GM21737 (cell line): ENCODE measurements at regions not wholly inside any gene's neighbourhood (a gene's known extent, or its start where the extent isn't known, plus 50 kb on each side); places are given as distances from the start of the nearest gene placed in this dataset.

Experiments used
- ATAC-seq: cut with Tn5 transposase; IDR thresholded peaks from one replicate; pipeline ENCODE4 v1.9.1; 2021; ENCODE audit warnings: mild to moderate bottlenecking, moderate library complexity; ENCODE audit not compliant: unreplicated experiment

DNA sequence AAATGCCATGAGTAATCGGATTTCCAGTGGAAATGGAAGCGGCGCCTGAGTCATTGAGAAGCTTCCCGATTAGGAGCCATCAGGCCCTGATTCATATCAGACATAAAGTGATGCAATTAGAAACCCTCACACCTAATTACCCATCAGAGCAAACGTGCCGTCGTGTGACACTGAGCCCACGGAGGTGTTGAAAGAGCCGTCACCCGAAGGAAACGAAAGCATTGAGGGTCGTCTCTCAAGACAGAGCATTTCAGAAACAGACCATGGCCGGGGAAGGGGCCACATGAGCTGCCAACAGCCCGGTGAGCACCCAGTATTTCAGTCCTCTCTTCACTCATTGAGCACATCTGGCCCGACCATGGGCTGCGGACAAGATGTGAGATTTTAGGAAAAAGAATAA, 829.3 kb downstream of the TBC1D22A start:
- ATAC-seq = no peak

DNA sequence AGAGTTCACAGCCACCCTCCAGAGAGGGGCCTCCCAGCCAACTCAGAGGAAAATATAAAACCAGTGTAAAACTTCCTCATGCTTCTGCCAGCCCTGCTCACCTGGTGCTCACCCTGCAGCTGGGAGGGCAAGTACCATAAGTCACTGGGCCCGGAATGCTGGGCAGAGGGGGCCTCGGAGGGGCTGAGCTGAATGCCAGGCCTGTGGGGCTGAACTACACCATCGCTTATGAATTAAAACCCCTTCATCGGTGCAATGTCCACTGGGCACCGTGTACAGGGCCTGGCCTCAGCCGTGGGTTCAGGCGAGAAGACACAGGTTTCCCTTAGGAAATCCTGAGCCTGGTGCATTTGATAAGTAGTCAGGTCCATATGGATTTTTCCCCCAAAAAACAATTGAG, 828.6 kb downstream of the TBC1D22A start:
- ATAC-seq = no peak

DNA sequence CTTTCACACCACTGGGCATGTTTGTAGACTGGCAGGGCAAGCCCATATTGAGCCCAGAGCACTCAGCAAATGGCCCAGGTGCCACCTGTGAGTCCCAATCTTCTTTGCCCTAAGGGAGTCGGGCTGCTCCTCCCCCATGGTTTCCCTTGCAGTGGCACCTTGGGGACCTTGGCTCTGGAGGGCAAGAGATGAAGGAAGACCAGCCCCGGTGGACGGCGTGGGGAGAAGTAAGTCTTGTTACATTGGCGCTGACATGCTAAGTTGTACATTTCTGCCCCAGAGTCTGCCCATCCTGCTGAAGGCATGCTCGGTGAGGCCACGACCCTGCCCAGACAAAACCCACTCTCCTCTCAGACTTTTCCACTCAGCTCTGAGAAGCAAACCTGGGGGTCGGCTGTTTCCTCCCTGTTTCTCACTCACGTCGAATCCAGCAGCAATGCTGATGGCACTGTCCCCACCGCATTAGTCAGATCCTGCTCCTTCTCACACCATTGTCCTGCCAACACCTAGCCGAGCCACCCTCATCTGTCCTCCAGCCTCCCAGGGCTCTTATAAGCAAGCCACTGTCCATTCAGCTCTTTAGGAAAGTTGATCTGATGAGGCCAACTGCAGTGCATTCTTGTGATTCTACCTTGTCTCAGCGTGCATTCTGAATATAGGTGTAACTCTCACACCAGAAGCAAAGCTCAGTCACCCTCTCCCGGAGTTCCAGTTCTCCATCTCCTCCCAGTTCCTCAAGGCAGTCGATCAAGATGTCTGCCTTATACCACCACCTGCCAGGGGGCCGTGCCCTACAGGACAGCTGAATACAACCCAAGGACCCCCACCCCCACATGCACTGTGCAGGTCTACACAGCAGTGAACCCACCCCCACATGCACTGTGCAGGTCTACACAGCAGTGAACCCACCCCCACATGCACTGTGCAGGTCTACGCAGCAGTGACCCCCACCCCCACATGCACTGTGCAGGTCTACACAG, 827.1 kb downstream of the TBC1D22A start:
- ATAC-seq = no peak

DNA sequence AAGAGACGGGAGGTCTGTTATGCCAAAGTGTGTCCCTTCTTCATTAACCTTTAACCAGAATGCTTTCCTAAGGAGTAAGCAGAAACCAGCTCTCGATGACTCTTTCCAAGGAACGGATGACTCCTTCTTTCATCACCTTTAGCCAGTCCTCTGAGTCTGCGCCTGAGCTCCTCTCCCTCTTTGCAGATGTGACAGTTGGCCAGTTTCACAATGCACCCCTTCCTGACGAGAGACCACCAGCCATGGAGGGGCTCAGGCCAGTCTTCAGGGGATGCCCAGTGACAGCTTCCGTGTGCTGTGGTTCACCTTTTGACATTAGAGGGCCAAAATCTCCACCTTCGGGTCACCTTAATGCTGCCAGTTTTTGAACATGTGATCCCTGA, 826.1 kb downstream of the TBC1D22A start:
- no peak for ATAC-seq

DNA sequence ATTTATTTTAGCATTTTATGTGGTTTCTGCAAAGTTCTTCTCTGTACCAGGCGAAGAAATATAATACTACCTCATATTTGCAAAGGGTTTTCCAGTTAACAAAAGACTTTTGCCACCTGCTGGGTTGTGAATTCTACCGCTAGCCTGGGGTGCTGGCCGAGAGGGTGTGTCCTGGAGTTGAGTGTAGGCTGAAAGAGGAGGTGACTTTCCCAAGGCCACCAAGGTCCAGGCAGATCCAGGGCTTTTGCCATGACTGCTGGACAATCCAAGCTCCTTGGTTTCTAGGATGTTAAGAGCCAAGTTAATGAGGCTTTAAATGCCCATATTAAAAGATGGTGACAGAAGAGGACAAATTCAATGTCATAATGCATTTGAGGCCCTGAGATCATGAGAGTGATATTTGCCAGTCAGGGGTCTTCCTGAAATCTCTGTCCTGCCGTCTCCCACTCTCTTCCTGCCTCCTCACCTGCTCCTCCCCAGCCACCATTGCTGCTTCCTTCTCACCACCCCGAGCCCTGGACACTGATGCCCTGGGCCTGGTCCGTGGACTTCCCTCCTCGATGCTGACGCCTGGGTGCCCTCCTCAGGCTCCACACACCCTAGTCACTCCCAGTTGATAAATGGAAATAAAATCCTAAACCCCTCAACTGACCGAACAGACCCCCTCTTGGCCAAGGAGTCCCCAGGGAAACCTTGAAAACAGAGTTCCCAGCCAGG, 825.6 kb downstream of the TBC1D22A start:
- no peak for ATAC-seq

DNA sequence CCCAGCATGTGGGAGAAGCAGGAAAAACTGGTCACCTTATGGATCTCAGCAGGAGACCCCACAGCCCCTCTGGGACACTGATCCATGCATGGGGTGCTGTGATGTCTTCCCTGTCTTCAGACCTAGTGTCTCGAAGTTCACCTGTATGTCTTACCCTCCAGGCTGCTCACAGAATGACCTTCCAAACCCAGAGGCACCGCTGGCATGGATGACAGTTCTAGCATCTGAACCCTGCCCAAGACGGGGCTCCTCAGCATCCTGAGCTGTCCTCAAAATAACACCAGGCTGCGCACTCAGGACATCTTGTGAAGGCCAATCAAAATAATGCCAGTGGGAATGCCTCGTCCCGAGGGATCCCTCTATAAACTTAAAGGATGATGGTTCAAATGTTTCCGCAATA, 824.9 kb downstream of the TBC1D22A start:
- no peak for ATAC-seq

DNA sequence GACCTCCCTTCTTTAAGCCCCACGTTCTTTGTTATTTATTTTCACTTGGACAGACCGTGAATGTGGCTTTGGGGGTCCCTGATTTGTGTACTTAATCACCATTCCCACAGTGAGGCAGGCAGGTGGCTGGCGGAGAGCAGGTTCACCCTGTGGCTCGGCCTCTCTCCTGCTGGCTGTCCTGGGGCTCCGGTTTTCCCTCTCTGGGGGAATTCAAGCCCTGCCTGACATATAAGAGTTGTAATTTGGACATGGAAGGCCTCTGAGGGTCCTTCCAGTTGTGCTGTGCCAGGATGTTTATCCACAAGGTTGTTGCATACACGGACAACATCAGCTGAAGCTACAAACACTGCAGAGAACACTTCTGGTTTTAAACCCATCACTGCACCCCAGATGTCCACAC, 824.5 kb downstream of the TBC1D22A start:
- no peak for ATAC-seq

DNA sequence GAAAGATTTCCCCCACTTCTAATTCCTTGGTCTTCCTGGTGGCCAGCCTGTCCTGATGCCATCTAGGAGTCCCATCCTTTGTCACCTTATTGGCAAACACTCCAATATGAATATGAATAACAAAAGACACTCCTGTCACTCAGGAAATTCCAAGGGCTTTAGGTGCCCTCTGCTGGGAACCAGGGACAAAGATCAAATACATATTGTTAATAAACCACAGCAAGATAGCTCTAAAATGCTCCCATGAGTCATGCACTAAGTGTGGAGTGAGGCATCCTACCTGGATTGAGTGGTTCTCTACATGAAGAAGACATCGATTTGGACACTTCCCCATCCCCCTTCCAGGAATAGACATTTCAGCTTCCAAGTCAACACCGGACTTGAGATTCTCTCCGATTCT, 823.6 kb downstream of the TBC1D22A start:
- ATAC-seq = no peak

DNA sequence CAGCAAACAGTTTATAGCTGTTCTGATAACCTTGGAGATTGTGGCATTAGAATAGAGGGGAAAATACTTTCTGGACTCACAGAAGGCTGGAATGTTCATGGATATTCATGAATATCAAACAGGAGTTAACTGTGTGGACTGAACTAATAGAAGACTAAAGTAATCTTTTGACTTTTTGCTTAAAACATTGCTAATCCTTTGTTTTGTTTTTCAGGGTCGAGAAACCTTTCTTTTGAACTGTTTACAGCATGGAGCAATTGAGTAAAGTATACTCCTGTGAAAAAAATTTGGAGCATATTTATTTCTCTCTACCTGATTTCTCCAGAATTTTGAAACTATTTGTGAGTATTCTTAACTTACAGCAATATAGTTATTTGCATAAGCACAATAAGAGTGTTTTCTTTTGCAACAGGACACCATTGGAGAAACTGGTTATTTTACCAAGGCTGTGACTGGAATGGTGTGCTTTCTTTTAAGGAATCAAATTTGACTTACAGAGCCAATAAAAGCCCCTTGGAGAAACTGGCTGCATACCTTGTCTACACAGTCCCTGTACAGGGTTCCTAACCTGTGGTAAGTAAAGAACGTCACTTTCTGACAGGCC, 821.6 kb downstream of the TBC1D22A start:
- no peak for ATAC-seq

DNA sequence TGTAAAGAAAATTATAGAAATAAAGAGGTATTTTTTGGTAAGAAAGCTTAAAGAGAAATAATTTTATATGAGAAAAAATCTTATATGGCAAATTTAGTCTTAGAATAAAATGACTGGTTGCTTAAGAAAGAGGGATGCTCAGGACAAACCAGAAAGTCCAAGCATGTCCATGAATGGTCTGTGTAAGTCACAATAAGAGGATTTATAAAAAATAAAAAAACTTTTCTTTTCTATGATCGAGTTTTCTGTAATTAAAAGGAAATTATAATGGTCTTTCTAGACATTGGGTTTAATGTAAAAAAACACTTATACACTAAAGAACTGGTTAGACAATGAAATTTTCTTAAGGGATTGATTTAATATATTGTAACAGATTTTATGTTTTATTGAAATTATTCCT, 819.6 kb downstream of the TBC1D22A start:
- ATAC-seq = no peak

DNA sequence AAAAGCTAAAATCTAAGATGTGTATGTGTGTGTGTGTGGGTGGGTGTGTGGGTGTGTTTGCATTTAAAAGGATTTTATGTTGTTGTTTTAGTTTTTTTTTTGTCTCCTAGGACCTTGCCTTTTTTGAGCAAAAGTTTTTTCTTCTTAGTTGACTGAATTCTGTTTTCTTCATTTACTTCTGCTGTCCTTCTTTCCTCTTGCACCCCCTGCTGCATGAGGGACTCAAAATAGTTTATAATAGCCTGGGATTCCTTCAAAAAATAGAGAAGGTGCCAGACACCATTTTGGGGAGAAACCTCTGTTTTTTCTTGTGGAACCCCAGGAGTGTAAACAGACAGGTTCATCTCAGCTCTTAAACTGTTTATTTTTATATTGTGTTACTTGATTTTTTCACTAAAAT, 817.7 kb downstream of the TBC1D22A start:
- no peak for ATAC-seq

DNA sequence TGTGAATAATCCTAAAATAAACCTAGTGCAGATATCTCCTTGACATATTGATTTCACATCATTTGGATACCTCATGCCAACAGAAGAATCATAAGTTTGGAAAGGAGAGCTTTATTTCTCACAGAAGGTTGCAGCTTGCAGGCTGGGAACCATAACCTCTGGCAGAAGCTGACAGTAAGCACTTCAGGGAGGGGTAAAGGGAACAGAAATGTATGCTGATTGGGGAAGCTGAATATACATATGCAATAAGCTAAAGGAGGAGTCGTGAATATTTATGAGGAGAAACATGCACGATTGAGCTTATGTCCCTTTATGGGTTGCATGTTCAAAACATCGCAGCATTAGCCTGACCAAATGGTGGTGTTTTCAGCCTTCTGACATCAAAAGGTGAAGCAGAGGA, 814.5 kb downstream of the TBC1D22A start:
- ATAC-seq = no peak

DNA sequence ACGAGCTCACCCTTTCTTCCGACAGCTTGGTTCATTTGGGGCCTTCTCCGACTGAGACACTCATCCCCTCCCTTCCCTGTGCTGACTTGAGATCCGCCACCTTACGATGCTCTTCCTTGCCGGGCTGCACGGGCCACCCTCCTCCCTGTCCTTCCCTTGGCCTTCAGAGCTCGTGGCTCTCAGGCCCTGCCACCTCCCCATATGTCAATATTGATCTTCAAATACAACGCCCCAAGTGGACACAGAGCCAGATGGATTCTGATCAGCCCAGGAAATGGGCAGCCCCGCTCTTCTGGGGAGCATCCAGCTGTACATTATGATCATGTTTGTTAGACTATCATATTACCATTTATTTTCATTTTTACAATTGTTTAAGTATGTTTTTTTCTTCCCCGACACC, 812.8 kb downstream of the TBC1D22A start:
- no peak for ATAC-seq

DNA sequence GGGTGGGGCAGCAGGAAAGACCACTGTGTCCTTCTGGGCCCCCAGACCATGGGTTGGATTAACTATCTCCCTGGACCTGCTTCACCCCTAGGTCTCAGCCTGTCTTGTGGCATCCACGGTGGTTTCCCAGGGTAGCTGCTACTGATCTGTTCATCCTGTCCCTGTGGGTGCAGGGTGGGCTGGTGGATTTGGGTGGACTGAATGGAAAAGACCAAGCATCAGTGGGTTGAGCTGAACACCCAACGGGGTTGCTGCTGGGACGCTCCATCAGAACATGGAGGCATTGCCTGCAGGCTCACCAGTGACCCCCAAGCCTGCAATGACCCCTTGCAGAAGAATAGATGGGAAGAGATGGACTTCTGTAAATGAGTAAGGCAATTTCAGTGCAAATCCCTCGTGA, 812.1 kb downstream of the TBC1D22A start:
- ATAC-seq = no peak

DNA sequence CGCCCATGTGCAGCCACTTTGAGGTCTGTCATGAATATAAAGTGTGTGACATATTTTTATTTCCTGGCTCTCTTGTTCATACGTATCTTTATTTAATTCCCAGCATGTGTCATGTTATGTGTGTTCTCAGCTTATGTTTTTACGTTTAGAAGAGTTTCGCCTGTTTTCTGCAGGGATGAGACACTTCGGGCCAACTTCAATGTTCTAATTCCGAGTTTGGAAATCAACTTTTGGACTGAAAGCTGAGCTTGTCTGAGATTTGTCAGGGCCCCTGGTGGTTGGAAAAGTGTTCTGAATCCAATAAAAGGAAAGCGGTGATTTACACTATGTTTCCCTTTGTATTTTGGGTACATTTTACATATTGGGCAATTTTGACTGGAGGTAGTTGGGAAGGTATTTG, 810.7 kb downstream of the TBC1D22A start:
- ATAC-seq = no peak

DNA sequence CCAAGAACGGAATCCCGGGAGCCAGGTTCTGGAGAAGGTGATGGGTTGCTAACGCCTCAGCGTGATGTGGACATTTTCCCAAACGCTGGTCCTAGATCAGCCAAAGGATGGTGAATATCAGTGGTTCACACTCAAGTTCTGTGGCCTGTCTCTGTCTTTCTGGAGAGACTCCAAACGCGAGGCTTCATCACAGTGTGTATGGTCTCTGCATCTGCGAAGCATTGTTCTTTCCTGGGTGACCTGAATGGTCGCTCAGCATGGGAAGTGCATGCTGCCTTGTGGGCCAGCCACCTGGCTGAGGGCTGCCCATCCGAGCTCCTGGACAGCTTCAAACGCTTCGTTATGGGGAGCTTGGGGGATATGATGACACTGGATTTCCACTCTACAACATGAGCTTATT, 810.0 kb downstream of the TBC1D22A start:
- no peak for ATAC-seq

DNA sequence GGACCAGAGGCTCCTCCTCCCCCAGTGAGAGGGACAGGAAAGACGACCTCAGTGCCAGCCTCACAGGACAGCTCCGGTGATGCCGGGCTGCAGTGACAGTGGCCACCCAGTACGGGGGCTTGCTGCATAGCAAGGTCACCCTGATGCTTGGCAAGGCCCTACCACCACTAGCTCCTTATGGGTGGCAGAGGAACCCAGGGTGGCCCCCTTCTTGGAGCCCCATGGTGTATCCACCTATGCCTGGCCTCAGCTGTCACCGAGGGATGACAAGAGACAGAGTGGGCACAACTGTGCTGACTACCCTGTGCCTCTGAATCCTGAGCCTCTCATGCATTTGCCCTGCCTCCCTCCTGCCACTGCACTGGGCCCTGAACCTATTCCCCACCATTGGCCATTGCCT, 809.2 kb downstream of the TBC1D22A start:
- ATAC-seq = no peak

DNA sequence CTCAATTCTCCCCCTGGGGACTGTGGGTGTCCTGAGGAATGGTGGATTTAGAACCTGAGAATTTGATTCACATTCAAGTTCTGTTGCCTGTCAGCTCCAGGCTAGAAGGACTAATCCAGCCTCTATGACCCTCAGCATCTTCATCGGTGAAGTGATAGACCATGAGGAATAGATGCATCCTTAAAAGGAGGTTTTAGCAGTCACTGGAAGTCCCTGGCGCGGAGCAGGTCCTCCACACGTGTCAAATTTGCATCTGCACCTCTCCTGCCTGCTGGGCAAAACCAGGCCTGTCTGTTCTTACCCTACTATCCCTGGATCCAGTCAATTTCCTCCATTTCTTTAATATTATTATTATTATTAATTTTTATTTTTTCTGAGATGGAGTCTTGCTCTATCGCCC, 808.4 kb downstream of the TBC1D22A start:
- no peak for ATAC-seq

DNA sequence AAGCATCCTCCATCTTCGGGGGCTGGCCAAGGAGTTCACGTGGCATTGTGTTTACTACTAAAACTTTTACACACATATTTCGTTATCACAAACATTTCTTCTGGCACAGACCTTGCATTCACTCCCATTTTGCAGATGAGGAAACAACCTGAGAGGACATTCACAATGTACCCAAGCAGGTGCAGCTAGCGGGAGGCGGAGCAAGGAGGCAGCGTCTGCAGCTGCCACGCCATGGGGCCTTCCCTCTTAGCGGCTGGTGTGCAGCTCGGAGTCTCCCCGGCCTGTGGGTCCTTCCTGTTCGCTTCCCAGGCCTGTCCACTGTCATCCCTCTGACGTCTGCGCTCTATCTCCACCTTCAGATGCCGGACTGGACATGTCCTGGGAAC, 807.8 kb downstream of the TBC1D22A start:
- ATAC-seq = no peak

DNA sequence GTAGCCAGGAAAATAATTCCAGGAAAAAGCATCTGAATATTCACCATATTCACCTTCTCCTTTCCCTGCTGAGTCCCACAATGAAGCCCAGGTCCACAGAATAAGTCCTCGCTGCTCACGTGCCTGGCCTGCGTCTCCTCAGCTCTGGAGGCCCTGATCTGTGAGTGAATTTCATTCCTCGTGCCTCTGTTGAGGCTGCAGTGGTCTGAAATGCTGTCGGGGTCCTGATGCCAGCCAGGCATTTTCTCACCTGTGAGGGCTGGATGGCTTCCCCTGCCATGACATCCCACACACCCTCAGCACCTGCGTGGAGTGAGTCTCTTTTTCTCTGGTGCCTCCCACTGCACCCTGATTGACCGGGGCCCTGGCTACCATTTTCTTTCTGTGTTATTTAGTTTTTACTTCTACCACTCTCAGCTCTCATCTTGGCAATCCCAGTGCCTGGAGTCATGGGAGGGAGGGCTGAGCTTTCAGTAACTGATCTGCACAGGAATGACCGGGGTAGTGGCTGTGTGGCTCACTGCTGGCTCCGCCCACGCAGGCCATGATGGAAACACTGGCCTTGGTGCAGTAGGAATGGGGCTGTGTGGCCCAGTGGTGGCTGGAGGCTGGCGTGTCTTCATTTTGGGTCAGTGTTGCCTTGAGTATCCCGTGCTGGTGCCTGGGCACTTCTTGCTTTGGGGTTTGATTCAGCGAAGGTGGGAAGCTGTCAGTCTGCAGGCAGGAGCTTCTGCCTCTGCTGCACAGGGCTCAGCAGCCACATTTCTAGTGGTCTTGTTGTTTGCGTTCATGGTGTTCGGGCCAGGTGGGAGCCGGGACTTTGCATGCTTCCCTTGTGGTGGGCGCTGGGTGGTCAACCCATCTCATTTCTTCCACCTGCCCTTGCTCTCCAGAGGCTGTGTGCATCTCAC, 807.2 kb downstream of the TBC1D22A start:
- no peak for ATAC-seq

DNA sequence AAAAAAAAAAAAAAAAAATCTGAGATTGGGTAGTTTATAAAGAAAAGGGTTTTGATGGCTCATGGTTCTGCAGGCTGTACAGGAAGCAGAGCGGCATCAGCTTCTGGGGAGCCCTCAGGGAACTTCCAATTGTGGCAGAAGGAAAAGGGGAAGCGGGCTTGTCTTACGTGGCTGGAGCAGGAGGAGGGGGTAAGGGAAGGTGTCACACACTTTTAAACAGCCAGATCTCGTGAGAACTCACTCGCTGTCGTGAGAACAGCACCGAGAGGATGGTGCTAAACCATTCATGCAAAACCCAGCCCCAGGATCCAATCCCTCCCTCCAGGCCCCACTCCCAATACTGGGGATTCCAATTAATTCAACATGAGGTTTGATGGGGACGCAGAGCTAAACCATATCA, 806.2 kb downstream of the TBC1D22A start:
- no peak for ATAC-seq
